Cardiac fibroblast (primary cell): ENCODE measurements at regions not wholly inside any gene's neighbourhood (a gene's known extent, or its start where the extent isn't known, plus 50 kb on each side); places are given as distances from the start of the nearest gene placed in this dataset.
A peak's percentile ranks its signal among the peaks of the same experiment; 100 is the strongest.

Experiments
- DNase-seq, 2 donors: peaks; one replicate each; pipeline versions ENCODE4 v3.0.0 to v3.0.0-alpha.2; 2010; ENCODE audit warnings: low read depth in 2 of 2
- H3K4me3 ChIP-seq, 2 donors: replicated peaks in 1 of 2; 1 replicate in 1 of 2; 2 replicates in 1 of 2; pipeline ENCODE4 v1.5.1; 2011; ENCODE audit warnings: low read depth in 2 of 2, low read length in 2 of 2, mild to moderate bottlenecking in 2 of 2, moderate library complexity in 1 of 2
- TF ChIP-seq, protein P1 (sequence below): IDR thresholded peaks from one replicate; pipeline ENCODE4 v1.5.1; 2011; ENCODE audit warnings: low read depth, mild to moderate bottlenecking, low read length, inconsistent platforms

DNA sequence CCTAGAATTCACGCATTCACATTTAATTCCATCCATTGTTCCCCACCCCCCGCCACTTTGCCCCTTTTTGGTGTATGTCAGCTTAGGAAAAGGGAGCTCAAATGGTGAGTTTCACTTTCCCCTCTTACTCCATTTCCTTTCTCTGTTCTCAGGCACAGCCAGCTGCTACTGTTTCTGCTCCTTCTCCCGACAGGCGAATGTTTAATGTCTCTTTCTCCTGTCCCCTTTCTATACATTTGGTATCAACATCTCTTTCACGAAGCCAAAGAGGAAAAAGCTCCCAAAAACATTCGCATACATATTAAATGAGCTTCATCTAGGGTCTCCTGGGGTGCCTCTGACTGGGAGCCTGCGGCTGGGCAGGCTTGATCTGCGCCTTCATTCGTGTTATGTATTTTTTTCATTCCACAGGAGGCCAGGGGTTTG lies 124.2 kb upstream of the SATB2 start:
- peak; percentile 24 to 29 for DNase-seq
- H3K4me3 ChIP-seq, result peak overlapping the region in 1 of 2 donors; percentile 44

GRCh38 chr2:199581408-199581807 lies 123.7 kb upstream of the SATB2 start:
- TF ChIP-seq, protein P1, sequence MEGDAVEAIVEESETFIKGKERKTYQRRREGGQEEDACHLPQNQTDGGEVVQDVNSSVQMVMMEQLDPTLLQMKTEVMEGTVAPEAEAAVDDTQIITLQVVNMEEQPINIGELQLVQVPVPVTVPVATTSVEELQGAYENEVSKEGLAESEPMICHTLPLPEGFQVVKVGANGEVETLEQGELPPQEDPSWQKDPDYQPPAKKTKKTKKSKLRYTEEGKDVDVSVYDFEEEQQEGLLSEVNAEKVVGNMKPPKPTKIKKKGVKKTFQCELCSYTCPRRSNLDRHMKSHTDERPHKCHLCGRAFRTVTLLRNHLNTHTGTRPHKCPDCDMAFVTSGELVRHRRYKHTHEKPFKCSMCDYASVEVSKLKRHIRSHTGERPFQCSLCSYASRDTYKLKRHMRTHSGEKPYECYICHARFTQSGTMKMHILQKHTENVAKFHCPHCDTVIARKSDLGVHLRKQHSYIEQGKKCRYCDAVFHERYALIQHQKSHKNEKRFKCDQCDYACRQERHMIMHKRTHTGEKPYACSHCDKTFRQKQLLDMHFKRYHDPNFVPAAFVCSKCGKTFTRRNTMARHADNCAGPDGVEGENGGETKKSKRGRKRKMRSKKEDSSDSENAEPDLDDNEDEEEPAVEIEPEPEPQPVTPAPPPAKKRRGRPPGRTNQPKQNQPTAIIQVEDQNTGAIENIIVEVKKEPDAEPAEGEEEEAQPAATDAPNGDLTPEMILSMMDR, result no peak

More for the DNA sequence above, 124.2 kb upstream of the SATB2 start:
- TF ChIP-seq, protein P1, result no peak

DNA sequence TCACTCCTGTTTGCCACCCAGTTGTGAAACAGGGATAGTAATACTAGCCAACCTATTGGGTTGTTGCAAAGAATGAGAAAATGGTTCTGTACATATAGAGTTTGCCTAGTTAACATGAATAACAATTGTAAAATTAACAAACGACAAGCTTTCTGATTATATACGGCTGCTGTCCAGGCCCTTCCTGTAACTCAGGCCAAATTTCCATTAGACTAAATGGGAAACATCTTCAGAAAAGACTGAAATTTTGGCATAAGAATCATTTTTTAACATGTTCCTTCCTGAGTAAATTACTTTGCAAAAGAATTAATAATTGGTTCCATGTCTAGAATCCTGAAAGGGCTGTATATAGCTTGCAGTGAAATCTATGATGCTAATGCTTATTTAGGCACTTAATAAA lies 117.7 kb upstream of the SATB2 start:
- TF ChIP-seq, protein P1, result no peak
- no peak for DNase-seq
- H3K4me3 ChIP-seq, result no peak overlapping the region

More at GRCh38 chr2:199581408-199581807, 123.7 kb upstream of the SATB2 start:
- peak overlapping the region in 1 of 2 donors; percentile 44 for H3K4me3 ChIP-seq
- peak in 1 of 2 donors; percentile 7 for DNase-seq

DNA sequence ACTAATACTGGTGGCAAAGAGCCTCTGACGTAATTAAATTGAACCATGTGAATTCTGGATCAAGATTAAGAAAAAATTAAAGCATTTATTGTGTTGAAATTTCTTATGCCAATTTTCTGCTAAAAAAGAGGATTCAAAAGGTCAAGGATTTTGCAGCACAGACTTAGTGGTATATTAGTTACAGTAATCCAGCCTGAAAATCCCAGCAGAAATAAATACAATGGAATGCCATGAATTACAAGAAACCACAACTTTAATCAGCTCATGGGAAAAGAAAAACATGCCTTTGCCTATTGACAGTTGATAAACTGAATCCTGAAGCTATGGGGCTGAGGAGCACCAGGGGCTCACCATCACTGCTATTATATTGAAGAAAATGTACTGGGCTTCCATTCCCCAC lies 114.8 kb upstream of the SATB2 start:
- no peak for DNase-seq
- TF ChIP-seq, protein P1, result no peak
- H3K4me3 ChIP-seq, result no peak overlapping the region

- TF ChIP-seq, protein P1, result no peak
- no peak overlapping the region for H3K4me3 ChIP-seq
- DNase-seq, result no peak
Observed at GRCh38 chr2:199570934-199571333, 113.2 kb upstream of the SATB2 start.

GRCh38 chr2:199569336-199569735 lies 111.6 kb upstream of the SATB2 start:
- TF ChIP-seq, protein P1, result no peak
- H3K4me3 ChIP-seq, result no peak overlapping the region
- DNase-seq, result no peak

DNA sequence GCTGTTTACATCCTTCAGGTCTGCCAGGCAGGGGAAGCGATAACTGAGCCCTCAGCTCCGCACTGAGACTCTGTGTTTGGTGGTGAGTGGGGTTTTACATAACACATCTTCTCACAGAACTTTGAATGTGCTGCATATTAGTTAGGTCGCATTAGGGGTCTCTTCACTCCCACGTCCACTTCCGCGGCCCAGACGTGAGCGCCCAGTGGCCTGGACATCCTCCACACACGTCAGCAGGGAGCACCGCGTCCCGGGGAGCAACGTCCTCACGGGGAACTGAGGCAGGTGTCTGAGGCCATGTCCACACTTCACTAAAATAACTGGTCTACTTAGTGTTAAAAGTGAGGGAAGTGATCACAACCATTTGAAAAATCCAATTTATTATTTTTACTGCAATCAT lies 100.4 kb upstream of the SATB2 start:
- no peak for DNase-seq

More for the DNA sequence above, 100.4 kb upstream of the SATB2 start:
- H3K4me3 ChIP-seq, result no peak overlapping the region
- TF ChIP-seq, protein P1, result no peak
